H1 (cell line): ENCODE measurements at regions not wholly inside any gene's neighbourhood (a gene's known extent, or its start where the extent isn't known, plus 50 kb on each side); places are given as distances from the start of the nearest gene placed in this dataset.

ENCODE experiments used
- CTCF ChIA-PET: fragments of 300-600 bp; sonication (Branson Sonifier 250); formaldehyde crosslinking; loops from one replicate; lab custom pipeline; 2021; ENCODE audit not compliant: partially characterized antibody; lab: Charles Lee
- POLR2A ChIA-PET: fragments of 300-600 bp; sonication (Branson Sonifier 250); formaldehyde crosslinking; loops from one replicate; lab custom pipeline; 2021; ENCODE audit warnings: inconsistent platforms; ENCODE audit not compliant: partially characterized antibody; lab: Charles Lee
- DNase-seq, 2 experiments: peaks; one replicate each; pipeline versions ENCODE4 v3.0.0 to v3.0.0-alpha.2; 2010 to 2022; ENCODE audit warnings: low spot score in 2 of 2, low read depth in 1 of 2, mixed read lengths in 1 of 2
- FAIRE-seq: peaks from 2 replicates; lab custom pipeline; 2011; peaks lifted over from hg19 to GRCh38; lab: Jason Lieb, UNC
- H2AFZ ChIP-seq: 2 replicates; pipeline ENCODE4 v1.8.1; 2012; ENCODE audit warnings: low read length, inconsistent platforms
- H2AK5ac ChIP-seq: 2 replicates; pipeline ENCODE4 v1.6.1; 2013; ENCODE audit warnings: low read depth, low read length
- H2BK120ac ChIP-seq: replicated peaks from 2 replicates; pipeline ENCODE3; 2013; ENCODE audit warnings: low read depth, low read length, inconsistent platforms
- H2BK12ac ChIP-seq: 2 replicates; pipeline ENCODE4 v1.6.1; 2013; ENCODE audit warnings: low read depth, low read length
- H2BK15ac ChIP-seq: 2 replicates; pipeline ENCODE4 v1.6.1; 2013; ENCODE audit warnings: low read length
- H2BK20ac ChIP-seq: 2 replicates; pipeline ENCODE4 v1.6.1; 2013; ENCODE audit warnings: low read length
- H2BK5ac ChIP-seq: 2 replicates; pipeline ENCODE4 v1.6.1; 2013; ENCODE audit warnings: low read depth, low read length
- H3K14ac ChIP-seq: 2 replicates; pipeline ENCODE4 v1.6.1; 2013; ENCODE audit warnings: inconsistent platforms; ENCODE audit not compliant: insufficient read length
- H3K18ac ChIP-seq: 2 replicates; pipeline ENCODE4 v1.6.1; 2013; ENCODE audit warnings: low read length; ENCODE audit errors: extremely low read depth
- H3K23ac ChIP-seq: 2 replicates; pipeline ENCODE4 v1.6.1; 2013; ENCODE audit warnings: inconsistent platforms; ENCODE audit not compliant: insufficient read length
- H3K23me2 ChIP-seq: 2 replicates; pipeline ENCODE4 v1.6.1; 2013; ENCODE audit warnings: low read depth, low read length
- H3K27ac ChIP-seq: 2 replicates; pipeline ENCODE4 v1.6.1; 2011; ENCODE audit warnings: low read depth, low read length, inconsistent platforms
- H3K27me3 ChIP-seq, 4 experiments: replicated peaks in 1 of 4; 1 replicate in 1 of 4; 2 replicates in 3 of 4; pipeline versions ENCODE4 v1.6.1 to v1.8.1; 2011 to 2013; ENCODE audit warnings: low read length in 3 of 4, mild to moderate bottlenecking in 3 of 4, inconsistent platforms in 2 of 4, mixed read lengths in 2 of 4, moderate library complexity in 1 of 4; ENCODE audit not compliant: control insufficient read depth in 3 of 4, insufficient read depth in 3 of 4; ENCODE audit errors: extremely low read depth in 1 of 4
- H3K36me3 ChIP-seq, 4 experiments: 2 replicates each; pipeline versions ENCODE4 v1.6.1 to v1.8.1; 2011 to 2013; ENCODE audit warnings: mild to moderate bottlenecking in 4 of 4, low read length in 3 of 4, moderate library complexity in 2 of 4, control low read depth in 1 of 4, inconsistent platforms in 1 of 4; ENCODE audit not compliant: insufficient read depth in 4 of 4, control insufficient read depth in 2 of 4
- H3K4ac ChIP-seq: replicated peaks from 2 replicates; pipeline ENCODE3; 2013; ENCODE audit warnings: low read length, low read depth, mixed read lengths, inconsistent platforms; ENCODE audit not compliant: insufficient read length
- H3K4me1 ChIP-seq, 4 experiments: replicated peaks in 1 of 4; 1 replicate in 1 of 4; 2 replicates in 3 of 4; pipeline versions ENCODE4 v1.6.1 to v1.8.1; 2011 to 2013; ENCODE audit warnings: low read length in 3 of 4, inconsistent platforms in 2 of 4, mixed read lengths in 1 of 4; ENCODE audit not compliant: insufficient read depth in 4 of 4, control insufficient read depth in 3 of 4
- H3K4me2 ChIP-seq, 2 experiments: 2 replicates each; pipeline versions ENCODE4 v1.6.1 to v1.8.1; 2011 to 2013; ENCODE audit warnings: low read depth in 2 of 2, low read length in 2 of 2, control low read depth in 1 of 2, inconsistent platforms in 1 of 2, mild to moderate bottlenecking in 1 of 2; ENCODE audit not compliant: insufficient read depth in 1 of 2
- H3K4me3 ChIP-seq, 4 experiments: fragments of 200-600, 300-600 bp in 1 of 4; sonication (generic), shearing (Covaris generic), sonication (Bioruptor Twin) in 1 of 4; 2 replicates each; pipeline versions ENCODE4 v1.5.1 to v1.8.1; 2011 to 2016; ENCODE audit warnings: low read length in 4 of 4, low read depth in 3 of 4, control low read depth in 2 of 4, inconsistent platforms in 2 of 4, mild to moderate bottlenecking in 2 of 4, mixed read lengths in 1 of 4, moderate library complexity in 1 of 4; ENCODE audit not compliant: insufficient read depth in 2 of 4; ENCODE audit errors: extremely low read depth in 1 of 4
- H3K56ac ChIP-seq: replicated peaks from 2 replicates; pipeline ENCODE3; 2013; ENCODE audit warnings: low read depth, mild to moderate bottlenecking, mixed read lengths, low read length, inconsistent platforms; ENCODE audit not compliant: insufficient read length
- H3K79me1 ChIP-seq: 2 replicates; pipeline ENCODE4 v1.6.1; 2013; ENCODE audit warnings: low read depth, low read length, control low read depth
- H3K79me2 ChIP-seq, 2 experiments: 2 replicates each; pipeline versions ENCODE4 v1.6.1 to v1.8.1; 2012 to 2013; ENCODE audit warnings: low read length in 2 of 2, mild to moderate bottlenecking in 2 of 2, inconsistent platforms in 1 of 2; ENCODE audit not compliant: insufficient read depth in 2 of 2, control insufficient read depth in 1 of 2
- H3K9ac ChIP-seq, 4 experiments: replicated peaks in 1 of 4; 1 replicate in 1 of 4; 2 replicates in 3 of 4; pipeline versions ENCODE4 v1.6.1 to v1.8.1; 2011 to 2013; ENCODE audit warnings: low read depth in 3 of 4, low read length in 3 of 4, control low read depth in 2 of 4, mild to moderate bottlenecking in 2 of 4, moderate library complexity in 2 of 4, inconsistent platforms in 1 of 4; ENCODE audit errors: extremely low read depth in 1 of 4
- H3K9me3 ChIP-seq, 2 experiments: 2 replicates each; pipeline versions ENCODE4 v1.6.1 to v1.8.1; 2012 to 2013; ENCODE audit warnings: mild to moderate bottlenecking in 2 of 2, moderate library complexity in 2 of 2, control low read depth in 1 of 2, inconsistent platforms in 1 of 2, low read depth in 1 of 2, low read length in 1 of 2, mixed read lengths in 1 of 2; ENCODE audit not compliant: insufficient read depth in 2 of 2
- H4K20me1 ChIP-seq, 2 experiments: replicated peaks in 1 of 2; 2 replicates each; pipeline versions ENCODE3 to v1.8.1; 2011 to 2013; ENCODE audit warnings: inconsistent platforms in 2 of 2, low read length in 2 of 2, mild to moderate bottlenecking in 1 of 2; ENCODE audit not compliant: insufficient read depth in 2 of 2, control insufficient read depth in 1 of 2
- H4K5ac ChIP-seq: 2 replicates; pipeline ENCODE4 v1.6.1; 2013; ENCODE audit warnings: low read length, low read depth, mixed read lengths, inconsistent platforms; ENCODE audit not compliant: insufficient read length
- H4K8ac ChIP-seq: 2 replicates; pipeline ENCODE4 v1.8.0; 2013; ENCODE audit warnings: mild to moderate bottlenecking, moderate library complexity, low read length, inconsistent platforms; ENCODE audit not compliant: insufficient read depth; ENCODE audit errors: extremely low read depth
- H4K91ac ChIP-seq: replicated peaks from 2 replicates; pipeline ENCODE3; 2013; ENCODE audit warnings: low read length, mixed read lengths, inconsistent platforms; ENCODE audit not compliant: insufficient read length
- BRCA1 ChIP-seq: IDR thresholded peaks from 2 replicates; pipeline ENCODE4 v1.6.1; 2012; ENCODE audit warnings: low read depth, low read length, improper control_type of control experiment
- CBX5 ChIP-seq: fragments of 300-800, 300-1000 bp; sonication (generic); IDR thresholded peaks from 2 replicates; pipeline ENCODE4 v1.7.1; 2016; ENCODE audit warnings: antibody characterized with exemption, low read length, low read depth
- CEBPB ChIP-seq: IDR thresholded peaks from 2 replicates; pipeline ENCODE4 v1.6.1; 2012; ENCODE audit warnings: low read depth, low read length
- CHD2 ChIP-seq: IDR thresholded peaks from 2 replicates; pipeline ENCODE4 v1.6.1; 2012; ENCODE audit warnings: low read length, improper control_type of control experiment
- EZH2 ChIP-seq: fragments of 200-600 bp; sonication (generic); IDR thresholded peaks from 2 replicates; pipeline ENCODE4 v1.7.1; 2012; ENCODE audit warnings: low read depth, mild to moderate bottlenecking, moderate library complexity, low read length, inconsistent platforms; ENCODE audit not compliant: severe bottlenecking
- FOSL1 ChIP-seq: IDR thresholded peaks from 2 replicates; pipeline ENCODE4 v1.6.1; 2011; ENCODE audit warnings: mild to moderate bottlenecking, low read depth, low read length, moderate library complexity; ENCODE audit not compliant: insufficient read depth
- GTF2F1 ChIP-seq: IDR thresholded peaks from 2 replicates; pipeline ENCODE4 v1.6.1; 2012; ENCODE audit warnings: low read depth, low read length, improper control_type of control experiment, borderline replicate concordance
- KDM5A ChIP-seq: fragments of 200-600 bp; IDR thresholded peaks from 2 replicates; pipeline ENCODE4 v1.7.1; 2012; ENCODE audit warnings: mild to moderate bottlenecking, low read length, inconsistent platforms, mixed read lengths
- MAFK ChIP-seq: IDR thresholded peaks from 2 replicates; pipeline ENCODE4 v1.6.1; 2012; ENCODE audit warnings: low read depth, mild to moderate bottlenecking, improper control_type of control experiment, low read length
- NANOG ChIP-seq: IDR thresholded peaks from 2 replicates; pipeline ENCODE4 v1.6.1; 2011; ENCODE audit warnings: low read length, low read depth, mild to moderate bottlenecking, inconsistent platforms; ENCODE audit not compliant: insufficient read depth, poor library complexity, severe bottlenecking
- RXRA ChIP-seq: IDR thresholded peaks from 2 replicates; pipeline ENCODE4 v1.6.1; 2011; ENCODE audit warnings: low read depth, mild to moderate bottlenecking, low read length, moderate library complexity; ENCODE audit not compliant: insufficient read depth
- SIRT6 ChIP-seq: IDR thresholded peaks from one replicate; pipeline ENCODE4 v1.7.1; 2012; ENCODE audit warnings: low read length, inconsistent platforms
- SIX5 ChIP-seq: IDR thresholded peaks from 2 replicates; pipeline ENCODE4 v1.6.1; 2011; ENCODE audit warnings: mild to moderate bottlenecking, low read depth, low read length
- SP2 ChIP-seq: IDR thresholded peaks from 2 replicates; pipeline ENCODE4 v1.6.1; 2012; ENCODE audit warnings: mild to moderate bottlenecking, low read length, inconsistent platforms
- SUZ12 ChIP-seq: fragments of 200-600 bp; sonication (generic); IDR thresholded peaks from 2 replicates; pipeline ENCODE4 v1.6.1; 2012; ENCODE audit warnings: mild to moderate bottlenecking, inconsistent platforms, low read length, moderate library complexity, mixed read lengths
- TAF7 ChIP-seq: optimal IDR thresholded peaks from 2 replicates; pipeline ENCODE3; 2011; ENCODE audit warnings: low read depth, mild to moderate bottlenecking, inconsistent platforms, low read length, moderate library complexity, borderline replicate concordance
- WGBS, 2 experiments: shearing (Covaris generic) in 1 of 2; methylation state at CpG; one replicate each; pipeline versions ENCODE4 v1.1.6 to v1.1.7; 2013 to 2015; ENCODE audit warnings: low lambda C conversion rate in 2 of 2, mixed read lengths in 2 of 2, inconsistent platforms in 1 of 2, low coverage in 1 of 2, missing lambda C conversion rate in 1 of 2; ENCODE audit not compliant: insufficient replicate concordance in 2 of 2, insufficient coverage in 1 of 2, insufficient read length in 1 of 2; ENCODE audit errors: extremely low coverage in 1 of 2, missing lambda C conversion rate in 1 of 2; 5-methylcytosine and 5-hydroxymethylcytosine counted together

DNA sequence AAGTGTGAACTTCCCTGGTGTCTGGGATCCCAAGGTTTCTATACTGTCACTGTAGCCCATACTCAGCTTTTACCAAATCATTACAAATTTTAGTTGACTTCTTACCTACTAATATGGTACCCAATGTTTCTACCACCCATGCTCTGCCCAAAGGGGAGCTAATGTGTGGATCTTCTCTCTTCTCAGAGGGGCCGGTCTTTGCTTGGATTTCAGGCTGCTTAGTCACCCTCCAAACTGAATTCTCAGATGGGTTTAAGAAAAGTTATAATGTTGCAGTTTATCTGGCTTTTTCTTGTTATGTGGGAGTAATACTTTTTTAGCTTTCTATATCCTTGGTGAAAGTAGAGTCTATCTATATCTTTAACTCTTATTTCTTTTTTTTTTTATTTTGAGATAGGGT is 67.1 kb upstream of the AKAP13 start:
- Histone ChIP-seq H3K56ac (no peak overlapping the region), H3K4me2 (peak overlapping the region in 1 of 2 experiments; percentile 45; a peak in 1 of 4 replicates), H2BK15ac (0 out of 2 replicates have a peak overlapping the region, but pooled peaks have one; percentile 16), H4K5ac (no peak overlapping the region), H3K4me1 (peaks cover 0 to 10% (median 2%) of the 10 kb centered on the region in 4 experiments; a peak in 4 of 7 replicates), H3K23ac (no peak overlapping the region), H3K27me3 (no peaks in the 10 kb centered on the region), H2BK12ac (no peak overlapping the region), H4K91ac (no peak overlapping the region), H3K14ac (no peak overlapping the region), H3K9ac (no peak overlapping the region), H4K8ac (no peak overlapping the region), H3K4ac (no peak overlapping the region), H3K18ac (no peak overlapping the region), H4K20me1 (no peaks in the 10 kb centered on the region), H2BK5ac (no peak overlapping the region), H2BK20ac (no peak overlapping the region), H3K79me1 (no peaks in the 10 kb centered on the region), H3K27ac (no peak overlapping the region), H3K36me3 (no peaks in the 10 kb centered on the region), H3K9me3 (no peaks in the 10 kb centered on the region), H2AFZ (peak overlapping the region; percentile 78; the same call in 1 of the 2 replicates), H2BK120ac (no peak overlapping the region), H3K79me2 (no peaks in the 10 kb centered on the region), H3K4me3 (no peak overlapping the region), H2AK5ac (no peak overlapping the region), H3K23me2 (no peaks in the 10 kb centered on the region)
- DNase-seq = no peak
- ChIA-PET POLR2A (no interaction called here), CTCF (interaction anchor here (0.6 to 2.4 kb wide), 11 partner anchors 9 to 425 kb away, joined by 3 to 11 read pairs (median 5); no protein-coding TSS in a partner anchor)
- FAIRE-seq = no peak
- 88% methylated on average over 1 of the region's 1 CpG; no CpG with 5 or more reads in 1 of the 2 experiments for WGBS, 2 experiments
- no peak for TF ChIP-seq SIX5
- no peak for TF ChIP-seq BRCA1
- TF ChIP-seq MAFK = no peak
- no peak for TF ChIP-seq FOSL1
- TF ChIP-seq CEBPB = no peak
- no peak for TF ChIP-seq GTF2F1
- no peak for TF ChIP-seq CBX5
- no peak for TF ChIP-seq EZH2
- no peak for TF ChIP-seq SIRT6
- TF ChIP-seq KDM5A = no peak
- no peak for TF ChIP-seq TAF7
- TF ChIP-seq SUZ12 = no peak
- TF ChIP-seq SP2 = no peak
- TF ChIP-seq NANOG = no peak
- TF ChIP-seq CHD2 = no peak
- no peak for TF ChIP-seq RXRA
